Fibroblast of lung (primary cell): ENCODE measurements at regions not wholly inside any gene's neighbourhood (a gene's known extent, or its start where the extent isn't known, plus 50 kb on each side); places are given as distances from the start of the nearest gene placed in this dataset.

ENCODE experiments used
- DNase-seq, 2 donors: peaks; one replicate each; pipeline versions ENCODE4 v3.0.0 to v3.0.0-alpha.2; 2010; ENCODE audit warnings: low read depth in 2 of 2
- H2AFZ ChIP-seq: 2 replicates; pipeline ENCODE4 v1.5.1; 2012; ENCODE audit warnings: low read length, control low read depth, inconsistent platforms
- H3K27ac ChIP-seq: 2 replicates; pipeline ENCODE4 v1.5.1; 2011; ENCODE audit warnings: low read length, control low read depth; ENCODE audit not compliant: insufficient read depth
- H3K27me3 ChIP-seq: 2 replicates; pipeline ENCODE4 v1.5.1; 2011; ENCODE audit warnings: mild to moderate bottlenecking, low read length; ENCODE audit not compliant: control insufficient read depth, insufficient read depth
- H3K36me3 ChIP-seq: 2 replicates; pipeline ENCODE4 v1.5.1; 2011; ENCODE audit warnings: low read length; ENCODE audit not compliant: control insufficient read depth, insufficient read depth
- H3K4me1 ChIP-seq: 2 replicates; pipeline ENCODE4 v1.5.1; 2011; ENCODE audit warnings: low read length; ENCODE audit not compliant: control insufficient read depth, insufficient read depth; ENCODE audit errors: extremely low read depth
- H3K4me2 ChIP-seq: 2 replicates; pipeline ENCODE4 v1.5.1; 2011; ENCODE audit warnings: low read length, control low read depth; ENCODE audit not compliant: insufficient read depth; ENCODE audit errors: extremely low read depth
- H3K4me3 ChIP-seq, 4 experiments: fragments of 200-600 bp in 1 of 4; sonication (generic) in 1 of 4; replicated peaks in 1 of 4; 2 replicates each; pipeline ENCODE4 v1.5.1; 2011 to 2016; ENCODE audit warnings: low read length in 4 of 4, low read depth in 3 of 4, mild to moderate bottlenecking in 3 of 4, control low read depth in 2 of 4, inconsistent platforms in 1 of 4, mixed read lengths in 1 of 4; ENCODE audit not compliant: insufficient read depth in 1 of 4; ENCODE audit errors: control extremely low read depth in 1 of 4
- H3K79me2 ChIP-seq: 2 replicates; pipeline ENCODE4 v1.5.1; 2012; ENCODE audit warnings: mild to moderate bottlenecking, low read length, inconsistent platforms; ENCODE audit not compliant: control insufficient read depth, insufficient read depth
- H3K9ac ChIP-seq: 2 replicates; pipeline ENCODE4 v1.5.1; 2011; ENCODE audit warnings: mild to moderate bottlenecking, low read length, control low read depth; ENCODE audit not compliant: insufficient read depth
- H3K9me3 ChIP-seq: 2 replicates; pipeline ENCODE4 v1.5.1; 2012; ENCODE audit warnings: low read depth, low read length; ENCODE audit not compliant: control insufficient read depth, insufficient read depth
- H4K20me1 ChIP-seq: 2 replicates; pipeline ENCODE4 v1.5.1; 2011; ENCODE audit warnings: low read length; ENCODE audit not compliant: control insufficient read depth, insufficient read depth; ENCODE audit errors: extremely low read depth
- EZH2 ChIP-seq: IDR thresholded peaks from 2 replicates; pipeline ENCODE4 v1.5.1; 2012; ENCODE audit warnings: low read length, control low read depth, mild to moderate bottlenecking; ENCODE audit errors: missing control alignments
- TF ChIP-seq, protein P1 (sequence below), 2 donors: IDR thresholded peaks in 1 of 2; conservative IDR thresholded peaks in 1 of 2; 1 replicate in 1 of 2; 2 replicates in 1 of 2; pipeline ENCODE4 v1.5.1; 2011 to 2012; ENCODE audit warnings: low read length in 2 of 2, control low read depth in 1 of 2, inconsistent platforms in 1 of 2, low read depth in 1 of 2, mild to moderate bottlenecking in 1 of 2

DNA sequence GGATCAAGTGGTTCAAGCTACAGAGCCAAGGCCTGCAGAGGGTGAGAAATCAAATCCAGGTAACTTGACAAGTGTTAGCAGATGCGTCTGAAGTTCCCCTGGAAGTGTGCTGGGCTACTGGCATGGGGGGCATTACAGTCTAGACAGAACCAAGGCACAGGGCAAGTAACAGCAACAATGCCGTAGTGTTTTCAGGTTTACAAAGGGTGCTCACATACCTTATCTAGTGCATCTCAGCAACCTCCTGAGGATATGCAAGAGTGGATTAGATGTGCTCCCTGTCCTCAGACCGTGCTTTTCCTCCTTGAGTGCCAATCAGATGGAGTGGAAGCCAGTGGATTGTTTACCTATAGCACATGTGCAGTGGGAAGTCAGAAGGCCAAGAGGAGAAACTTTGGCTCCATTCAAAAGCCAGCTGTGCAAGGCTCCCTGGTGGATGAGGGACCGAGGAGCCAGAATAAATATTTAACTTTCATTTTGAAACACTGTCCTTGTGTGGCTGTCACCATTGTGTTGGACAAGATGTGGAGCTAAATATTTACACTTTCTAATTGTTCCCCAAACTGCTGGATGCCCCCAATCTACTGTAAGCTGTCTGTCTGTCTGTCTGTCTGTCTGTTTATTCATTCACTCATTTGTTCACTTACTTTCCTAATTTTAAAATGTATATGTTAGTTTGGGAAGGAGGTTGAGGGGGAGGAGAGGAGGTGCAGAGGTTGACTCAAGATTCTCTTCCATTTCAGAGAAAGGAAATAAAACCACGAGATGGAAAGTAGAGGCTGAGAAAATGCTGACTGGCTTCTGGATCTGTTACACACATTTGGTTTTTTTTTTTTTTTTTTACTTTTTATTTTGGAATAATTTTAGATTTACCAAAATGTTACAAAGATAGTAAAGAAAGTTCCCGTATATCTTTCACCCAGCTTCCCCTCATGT, 184.0 kb upstream of the PARP11 start:
- H3K36me3 ChIP-seq, result no peaks in the 10 kb centered on the region
- no peak overlapping the region for H3K27ac ChIP-seq
- no peak for DNase-seq
- no peak overlapping the region for H3K4me2 ChIP-seq
- H3K9ac ChIP-seq, result no peak overlapping the region
- no peak overlapping the region for H2AFZ ChIP-seq
- H3K4me1 ChIP-seq, result no peaks in the 10 kb centered on the region
- no peak overlapping the region for H3K4me3 ChIP-seq
- no peaks in the 10 kb centered on the region for H4K20me1 ChIP-seq
- H3K9me3 ChIP-seq, result no peaks in the 10 kb centered on the region
- H3K27me3 ChIP-seq, result no peaks in the 10 kb centered on the region
- TF ChIP-seq EZH2, result no peak
- TF ChIP-seq, protein P1, sequence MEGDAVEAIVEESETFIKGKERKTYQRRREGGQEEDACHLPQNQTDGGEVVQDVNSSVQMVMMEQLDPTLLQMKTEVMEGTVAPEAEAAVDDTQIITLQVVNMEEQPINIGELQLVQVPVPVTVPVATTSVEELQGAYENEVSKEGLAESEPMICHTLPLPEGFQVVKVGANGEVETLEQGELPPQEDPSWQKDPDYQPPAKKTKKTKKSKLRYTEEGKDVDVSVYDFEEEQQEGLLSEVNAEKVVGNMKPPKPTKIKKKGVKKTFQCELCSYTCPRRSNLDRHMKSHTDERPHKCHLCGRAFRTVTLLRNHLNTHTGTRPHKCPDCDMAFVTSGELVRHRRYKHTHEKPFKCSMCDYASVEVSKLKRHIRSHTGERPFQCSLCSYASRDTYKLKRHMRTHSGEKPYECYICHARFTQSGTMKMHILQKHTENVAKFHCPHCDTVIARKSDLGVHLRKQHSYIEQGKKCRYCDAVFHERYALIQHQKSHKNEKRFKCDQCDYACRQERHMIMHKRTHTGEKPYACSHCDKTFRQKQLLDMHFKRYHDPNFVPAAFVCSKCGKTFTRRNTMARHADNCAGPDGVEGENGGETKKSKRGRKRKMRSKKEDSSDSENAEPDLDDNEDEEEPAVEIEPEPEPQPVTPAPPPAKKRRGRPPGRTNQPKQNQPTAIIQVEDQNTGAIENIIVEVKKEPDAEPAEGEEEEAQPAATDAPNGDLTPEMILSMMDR (conservative IDR thresholded peaks at IDR 0.05 in 1 of 2, IDR thresholded peaks at IDR 0.05 in 1 of 2; ENCODE audit: low read depth in 1 of 2, low read length in 2 of 2), result no peak
- no peaks in the 10 kb centered on the region for H3K79me2 ChIP-seq

DNA sequence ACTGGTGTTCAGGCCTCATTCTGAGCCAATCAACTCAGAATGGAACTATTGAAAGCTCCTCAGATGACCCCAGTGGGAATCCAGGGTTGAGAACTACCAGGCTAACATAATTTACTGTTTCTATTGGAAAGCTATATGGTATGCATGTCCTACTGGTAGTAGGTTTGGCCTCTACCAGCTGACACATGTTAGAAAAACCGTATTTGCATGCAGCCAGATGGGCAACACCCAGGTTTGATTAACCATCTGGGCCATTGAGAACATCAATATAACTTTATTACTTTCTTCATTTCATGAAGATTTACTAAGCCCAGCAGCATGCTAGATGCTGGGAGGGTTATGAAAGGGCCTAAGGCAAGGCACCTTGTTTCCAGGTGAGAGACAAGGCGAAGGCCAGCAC, 181.4 kb upstream of the PARP11 start:
- Histone ChIP-seq H3K4me3 (no peak overlapping the region), H3K27me3 (no peaks in the 10 kb centered on the region), H3K27ac (no peak overlapping the region), H3K4me1 (no peaks in the 10 kb centered on the region), H2AFZ (no peak overlapping the region), H4K20me1 (no peaks in the 10 kb centered on the region), H3K9me3 (no peaks in the 10 kb centered on the region), H3K4me2 (no peak overlapping the region), H3K79me2 (no peaks in the 10 kb centered on the region), H3K9ac (no peak overlapping the region), H3K36me3 (no peaks in the 10 kb centered on the region)
- TF ChIP-seq EZH2, result no peak
- TF ChIP-seq, protein P1 (conservative IDR thresholded peaks at IDR 0.05 in 1 of 2, IDR thresholded peaks at IDR 0.05 in 1 of 2; ENCODE audit: low read depth in 1 of 2, low read length in 2 of 2), result no peak
- no peak for DNase-seq

DNA sequence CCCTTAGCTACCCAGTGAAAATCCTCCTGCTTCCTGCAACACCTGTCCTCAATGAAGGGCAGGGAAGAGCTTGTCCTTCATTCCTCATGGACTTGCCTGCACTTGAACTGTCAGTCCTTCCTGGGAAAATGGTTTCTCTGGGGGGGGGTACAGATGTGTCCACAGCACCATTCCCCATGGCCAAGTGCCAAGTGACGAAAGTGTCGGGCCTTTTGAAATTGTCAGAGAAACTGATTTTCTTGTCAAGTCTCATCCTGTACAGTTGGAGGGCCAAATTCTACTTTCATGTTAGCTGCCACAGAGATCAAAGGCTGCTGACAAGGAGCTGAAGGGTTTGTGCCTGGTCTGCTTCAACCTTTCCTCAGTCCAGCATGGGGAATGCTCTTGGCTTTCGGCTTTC, 179.5 kb upstream of the PARP11 start:
- Histone ChIP-seq H3K27ac (no peak overlapping the region), H2AFZ (no peak overlapping the region), H4K20me1 (no peaks in the 10 kb centered on the region), H3K4me3 (no peak overlapping the region), H3K79me2 (no peaks in the 10 kb centered on the region), H3K4me1 (no peaks in the 10 kb centered on the region), H3K9ac (no peak overlapping the region), H3K4me2 (no peak overlapping the region), H3K36me3 (no peaks in the 10 kb centered on the region), H3K27me3 (no peaks in the 10 kb centered on the region), H3K9me3 (no peaks in the 10 kb centered on the region)
- DNase-seq, result no peak
- TF ChIP-seq, protein P1 (conservative IDR thresholded peaks at IDR 0.05 in 1 of 2, IDR thresholded peaks at IDR 0.05 in 1 of 2; ENCODE audit: low read depth in 1 of 2, low read length in 2 of 2), result no peak
- TF ChIP-seq EZH2, result no peak
